H9 (cell line): ENCODE measurements at regions not wholly inside any gene's neighbourhood (a gene's known extent, or its start where the extent isn't known, plus 50 kb on each side); places are given as distances from the start of the nearest gene placed in this dataset.

Experiments used
- DNase-seq: peaks from one replicate; pipeline ENCODE4 v3.0.0-alpha.2; 2017
- H2AFZ ChIP-seq: one replicate; pipeline ENCODE4 v1.6.1; 2013; ENCODE audit warnings: mild to moderate bottlenecking, low read length, control low read depth, moderate library complexity
- H2AK5ac ChIP-seq: 2 replicates; pipeline ENCODE4 v1.6.1; 2013; ENCODE audit warnings: low read length, control low read depth, mixed read lengths; ENCODE audit not compliant: insufficient read length
- H2BK120ac ChIP-seq: one replicate; pipeline ENCODE4 v1.6.1; 2013; ENCODE audit warnings: low read depth, mild to moderate bottlenecking, low read length, control low read depth, inconsistent platforms; ENCODE audit not compliant: poor library complexity, severe bottlenecking
- H2BK12ac ChIP-seq: 2 replicates; pipeline ENCODE4 v1.6.1; 2013; ENCODE audit warnings: low read length, control low read depth, mixed read lengths, low read depth; ENCODE audit not compliant: insufficient read length
- H2BK15ac ChIP-seq: 2 replicates; pipeline ENCODE4 v1.6.1; 2013; ENCODE audit warnings: low read depth, low read length, control low read depth
- H2BK20ac ChIP-seq: one replicate; pipeline ENCODE4 v1.6.1; 2013; ENCODE audit warnings: low read depth, mild to moderate bottlenecking, low read length, control low read depth, inconsistent platforms; ENCODE audit not compliant: poor library complexity, severe bottlenecking
- H2BK5ac ChIP-seq: 2 replicates; pipeline ENCODE4 v1.6.1; 2013; ENCODE audit warnings: low read length, control low read depth, mixed read lengths; ENCODE audit not compliant: insufficient read length
- H3K14ac ChIP-seq: 2 replicates; pipeline ENCODE4 v1.6.1; 2013; ENCODE audit warnings: low read length, control low read depth; ENCODE audit not compliant: insufficient read depth
- H3K18ac ChIP-seq: 2 replicates; pipeline ENCODE4 v1.6.1; 2013; ENCODE audit warnings: low read depth, mild to moderate bottlenecking, mixed read lengths, low read length, control low read depth; ENCODE audit not compliant: insufficient read length
- H3K23ac ChIP-seq: 2 replicates; pipeline ENCODE4 v1.6.1; 2013; ENCODE audit warnings: low read length, control low read depth, mixed read lengths, low read depth; ENCODE audit not compliant: insufficient read length
- H3K23me2 ChIP-seq: 2 replicates; pipeline ENCODE4 v1.6.1; 2013; ENCODE audit warnings: low read depth, mild to moderate bottlenecking, mixed read lengths, low read length, control low read depth; ENCODE audit not compliant: insufficient read length, poor library complexity, severe bottlenecking
- H3K27ac ChIP-seq: 2 replicates; pipeline ENCODE4 v1.5.1; 2013; ENCODE audit warnings: low read length, control low read depth, mixed read lengths, low read depth; ENCODE audit not compliant: insufficient read length
- H3K27me3 ChIP-seq: 2 replicates; pipeline ENCODE4 v1.6.1; 2013; ENCODE audit warnings: low read length, control low read depth, inconsistent platforms; ENCODE audit not compliant: insufficient read depth
- H3K4ac ChIP-seq: 2 replicates; pipeline ENCODE4 v1.6.1; 2013; ENCODE audit warnings: low read depth, mild to moderate bottlenecking, control low read depth, inconsistent platforms, low read length, moderate library complexity
- H3K4me1 ChIP-seq: 2 replicates; pipeline ENCODE4 v1.6.1; 2013; ENCODE audit warnings: low read length, control low read depth, inconsistent platforms; ENCODE audit not compliant: insufficient read depth
- H3K4me2 ChIP-seq: 2 replicates; pipeline ENCODE4 v1.6.1; 2013; ENCODE audit warnings: low read length, control low read depth, mixed read lengths; ENCODE audit not compliant: insufficient read length, insufficient read depth
- H3K56ac ChIP-seq: 2 replicates; pipeline ENCODE4 v1.6.1; 2013; ENCODE audit warnings: low read depth, mild to moderate bottlenecking, mixed read lengths, low read length, control low read depth; ENCODE audit not compliant: insufficient read length
- H3K79me1 ChIP-seq: 2 replicates; pipeline ENCODE4 v1.6.1; 2013; ENCODE audit warnings: low read depth, mild to moderate bottlenecking, moderate library complexity, low read length, control low read depth, inconsistent platforms; ENCODE audit not compliant: insufficient read depth, poor library complexity, severe bottlenecking
- H3K79me2 ChIP-seq: 2 replicates; pipeline ENCODE4 v1.6.1; 2013; ENCODE audit warnings: low read length, control low read depth, inconsistent platforms; ENCODE audit not compliant: insufficient read depth
- H3K9ac ChIP-seq: 2 replicates; pipeline ENCODE4 v1.6.1; 2013; ENCODE audit warnings: low read length, control low read depth, mixed read lengths; ENCODE audit not compliant: insufficient read length; ENCODE audit errors: extremely low read depth
- H3K9me3 ChIP-seq: one replicate; pipeline ENCODE4 v1.6.1; 2013; ENCODE audit warnings: low read depth, low read length, inconsistent platforms; ENCODE audit not compliant: control insufficient read depth
- H3T11ph ChIP-seq: one replicate; pipeline ENCODE4 v1.6.1; 2013; ENCODE audit warnings: mild to moderate bottlenecking, low read length, control low read depth, inconsistent platforms
- H4K20me1 ChIP-seq: one replicate; pipeline ENCODE4 v1.6.1; 2013; ENCODE audit not compliant: control insufficient read depth, insufficient read length, insufficient read depth
- H4K5ac ChIP-seq: 2 replicates; pipeline ENCODE4 v1.6.1; 2013; ENCODE audit warnings: low read depth, mild to moderate bottlenecking, mixed read lengths, low read length, control low read depth; ENCODE audit not compliant: insufficient read length
- H4K8ac ChIP-seq: replicated peaks from 2 replicates; pipeline ENCODE4 v1.6.1; 2013; ENCODE audit warnings: low read length, control low read depth, mixed read lengths, low read depth; ENCODE audit not compliant: insufficient read length
- H4K91ac ChIP-seq: 2 replicates; pipeline ENCODE4 v1.6.1; 2013; ENCODE audit warnings: low read depth, mild to moderate bottlenecking, moderate library complexity, mixed read lengths, low read length, control low read depth; ENCODE audit not compliant: insufficient read length
- H3K27ac Mint-ChIP-seq, 3 experiments: 2 replicates in 2 of 3; 3 replicates in 1 of 3; pipeline ENCODE4 v1.8.0; 2020 to 2021; ENCODE audit warnings: mixed read lengths in 3 of 3, mild to moderate bottlenecking in 1 of 3, moderate library complexity in 1 of 3
- H3K27me3 Mint-ChIP-seq: 2 replicates; pipeline ENCODE4 v1.8.0; 2021; ENCODE audit warnings: low read depth, mild to moderate bottlenecking, moderate library complexity, mixed read lengths
- H3K36me3 Mint-ChIP-seq, 3 experiments: 2 replicates in 2 of 3; 3 replicates in 1 of 3; pipeline ENCODE4 v1.8.0; 2020 to 2021; ENCODE audit warnings: low read depth in 3 of 3, mixed read lengths in 3 of 3; ENCODE audit not compliant: insufficient read depth in 1 of 3
- H3K4me1 Mint-ChIP-seq, 2 experiments: 2 replicates each; pipeline ENCODE4 v1.8.0; 2020; ENCODE audit warnings: mixed read lengths in 2 of 2
- H3K4me3 Mint-ChIP-seq, 2 experiments: 2 replicates in 1 of 2; 3 replicates in 1 of 2; pipeline ENCODE4 v1.8.0; 2020 to 2021; ENCODE audit warnings: mild to moderate bottlenecking in 2 of 2, mixed read lengths in 2 of 2, moderate library complexity in 1 of 2
- H3K9me3 Mint-ChIP-seq, 2 experiments: 2 replicates in 1 of 2; 3 replicates in 1 of 2; pipeline ENCODE4 v1.8.0; 2020; ENCODE audit warnings: mild to moderate bottlenecking in 2 of 2, mixed read lengths in 2 of 2, moderate library complexity in 1 of 2
- CTCF ChIP-seq: fragments of 200-600 bp; sonication (generic); conservative IDR thresholded peaks from 3 replicates; pipeline ENCODE4 v1.8.0; 2021; ENCODE audit warnings: antibody characterized with exemption, mild to moderate bottlenecking

- no peaks in the 10 kb centered on the region for H3K36me3 Mint-ChIP-seq
- no peak overlapping the region for H3K4me3 Mint-ChIP-seq
- H3K18ac ChIP-seq, result no peak overlapping the region
- no peak overlapping the region for H4K91ac ChIP-seq
- no peak overlapping the region for H2BK15ac ChIP-seq
- H3K9me3 ChIP-seq, result no peaks in the 10 kb centered on the region
- H3K56ac ChIP-seq, result no peak overlapping the region
- H3T11ph ChIP-seq, result no peak overlapping the region
- H3K4ac ChIP-seq, result no peak overlapping the region
- H3K27me3 ChIP-seq, result no peaks in the 10 kb centered on the region
- no peaks in the 10 kb centered on the region for H3K23me2 ChIP-seq
- H3K79me2 ChIP-seq, result no peaks in the 10 kb centered on the region
- no peaks in the 10 kb centered on the region for H3K79me1 ChIP-seq
- no peak overlapping the region for H2AFZ ChIP-seq
- TF ChIP-seq CTCF, result no peak
- no peak overlapping the region for H3K4me2 ChIP-seq
- H2BK20ac ChIP-seq, result no peak overlapping the region
- H3K27ac Mint-ChIP-seq, result no peak overlapping the region
- no peaks in the 10 kb centered on the region for H4K20me1 ChIP-seq
- no peaks in the 10 kb centered on the region for H3K4me1 ChIP-seq
- no peak overlapping the region for H3K14ac ChIP-seq
- H2BK12ac ChIP-seq, result no peak overlapping the region
- no peaks in the 10 kb centered on the region; a peak in 1 of 5 replicates for H3K9me3 Mint-ChIP-seq
- H2BK5ac ChIP-seq, result no peak overlapping the region
- H4K8ac ChIP-seq, result no peak overlapping the region
- DNase-seq, result no peak
- no peak overlapping the region for H2BK120ac ChIP-seq
- no peak overlapping the region for H3K9ac ChIP-seq
- no peaks in the 10 kb centered on the region for H3K4me1 Mint-ChIP-seq
- no peak overlapping the region for H3K27ac ChIP-seq
- H4K5ac ChIP-seq, result no peak overlapping the region
- H3K23ac ChIP-seq, result no peak overlapping the region
- H3K27me3 Mint-ChIP-seq, result no peaks in the 10 kb centered on the region
- H2AK5ac ChIP-seq, result no peak overlapping the region
Observed at GRCh38 chr2:125445495-125445894, 1210.5 kb upstream of the GYPC start.
